ENCODE measurements at regions not wholly inside any gene's neighbourhood (a gene's known extent, or its start where the extent isn't known, plus 50 kb on each side); places are given as distances from the start of the nearest gene placed in this dataset.
"Not testable (repeated sequence)": the region's sequence is repeated elsewhere in the genome, so short reads cannot be mapped to it uniquely, and the experiment has no call there.

GRCh38 chr3:17840651-17841050 is 98.2 kb upstream of the TBC1D5 start:
- no peak for DNase-seq (ENCODE audit: low read depth in 2 of 2)

DNA sequence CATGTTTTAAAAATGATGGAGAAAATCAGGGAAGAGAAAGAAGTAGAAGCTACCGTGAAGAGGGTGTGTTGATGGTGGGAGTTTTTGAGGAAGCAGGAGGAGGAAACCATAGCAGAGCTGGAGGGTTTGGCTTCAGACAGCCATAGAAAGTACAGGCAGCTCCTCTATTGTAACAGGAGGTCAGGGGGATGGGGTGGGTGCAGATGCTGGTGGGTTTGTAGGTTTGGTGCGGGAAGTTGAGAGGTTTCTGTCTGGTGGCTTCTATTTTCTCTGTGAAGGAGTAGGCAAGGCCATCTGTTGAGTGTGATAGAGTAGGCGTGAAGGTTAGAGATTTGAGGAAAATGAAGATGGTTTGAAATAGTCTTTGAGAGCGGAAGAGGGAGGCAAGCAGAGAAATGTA is 97.7 kb upstream of the TBC1D5 start:
- no peak for DNase-seq (ENCODE audit: low read depth in 2 of 2)

GRCh38 chr3:17836919-17837318 is 94.5 kb upstream of the TBC1D5 start:
- no peak for DNase-seq (ENCODE audit: low read depth in 2 of 2)

GRCh38 chr3:17836092-17836491 is 93.7 kb upstream of the TBC1D5 start:
- no peak for DNase-seq (ENCODE audit: low read depth in 2 of 2)

GRCh38 chr3:17833786-17834559 is 91.5 kb upstream of the TBC1D5 start:
- no peak for DNase-seq (ENCODE audit: low read depth in 2 of 2)

GRCh38 chr3:17832016-17832415 is 89.6 kb upstream of the TBC1D5 start:
- no peak for DNase-seq (ENCODE audit: low read depth in 2 of 2)

DNA sequence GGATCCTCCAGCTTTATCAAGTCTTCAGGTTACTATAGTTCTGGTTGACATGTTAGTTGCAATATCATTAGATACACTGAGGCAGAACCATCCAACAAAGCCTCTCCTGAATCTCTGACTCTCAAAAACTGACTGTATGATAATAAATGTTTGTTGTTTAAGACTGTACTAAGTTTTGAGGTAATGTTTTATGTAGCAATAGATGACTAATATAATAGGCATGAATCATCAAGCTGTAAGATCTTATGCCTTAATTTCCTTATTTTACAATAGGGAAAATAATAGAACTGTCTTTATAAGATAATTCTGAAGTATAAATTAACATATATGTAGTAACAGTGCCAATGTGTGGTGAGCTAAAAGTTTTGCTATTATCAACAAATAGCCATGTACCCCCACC is 88.9 kb upstream of the TBC1D5 start:
- DNase-seq (ENCODE audit: low read depth in 2 of 2), result no peak

GRCh38 chr3:17830788-17831187 is 88.4 kb upstream of the TBC1D5 start:
- no peak for DNase-seq (ENCODE audit: low read depth in 2 of 2)

DNA sequence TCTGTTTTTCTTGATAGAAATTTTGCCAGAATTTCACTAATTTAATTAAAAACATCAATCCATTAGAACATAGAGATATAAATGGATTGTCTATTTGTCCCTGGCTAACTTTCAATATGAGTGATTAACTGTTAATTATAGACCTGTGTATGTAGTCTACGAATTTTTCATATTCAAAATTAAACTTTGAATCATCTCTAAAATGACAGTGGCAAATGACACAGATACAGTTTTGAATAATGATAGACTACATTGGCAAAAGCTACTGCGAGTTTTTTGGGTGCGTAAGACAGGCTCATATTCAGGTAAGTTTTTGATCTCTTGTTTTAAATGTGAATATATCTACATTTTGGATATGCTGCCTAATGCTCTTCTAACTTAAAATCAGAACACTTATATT is 86.0 kb upstream of the TBC1D5 start:
- no peak for DNase-seq (ENCODE audit: low read depth in 2 of 2)

DNA sequence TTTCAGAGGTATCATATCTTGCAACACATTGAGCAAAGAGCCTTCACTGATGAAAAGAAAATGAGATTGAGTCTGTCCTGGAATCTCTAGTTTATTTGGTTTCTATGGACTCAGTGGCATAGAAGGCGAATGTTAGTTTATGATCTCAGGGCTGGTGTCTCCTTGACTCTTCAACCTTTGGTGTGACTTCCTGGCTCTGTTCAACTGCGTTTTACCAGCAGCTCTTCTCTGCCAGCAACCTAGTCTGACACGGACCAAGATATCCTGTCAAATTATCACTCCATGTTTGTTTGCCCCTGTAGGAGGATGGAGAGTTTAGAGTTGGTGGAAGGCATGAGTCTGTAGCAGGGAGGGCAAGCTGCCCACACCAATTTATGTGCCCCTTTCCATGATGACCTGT is 82.9 kb upstream of the TBC1D5 start:
- DNase-seq (ENCODE audit: low read depth in 2 of 2), result no peak

DNA sequence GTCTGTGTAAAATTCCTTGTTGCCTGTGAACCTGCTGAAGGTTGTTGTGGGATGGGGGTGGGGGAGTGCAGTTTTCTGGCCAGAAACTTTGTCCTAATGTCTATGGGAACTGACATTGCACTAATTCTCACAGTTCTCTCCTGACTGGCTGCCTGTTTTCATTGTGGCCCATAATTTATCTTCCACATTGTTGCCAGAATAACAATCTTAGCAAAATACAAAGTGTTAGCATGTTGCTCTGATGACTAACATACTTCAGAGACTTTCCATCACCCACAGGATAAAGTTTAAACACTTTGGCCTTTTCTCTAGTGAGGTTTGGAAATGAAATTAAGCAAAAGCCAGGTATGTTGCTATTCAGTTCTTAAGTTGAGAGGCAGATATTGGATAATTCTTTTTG is 81.4 kb upstream of the TBC1D5 start:
- no peak for DNase-seq (ENCODE audit: low read depth in 2 of 2)

- DNase-seq (ENCODE audit: low read depth in 2 of 2), result no peak
These were observed 80.6 kb upstream of the TBC1D5 start for GRCh38 chr3:17823036-17823435.

DNA sequence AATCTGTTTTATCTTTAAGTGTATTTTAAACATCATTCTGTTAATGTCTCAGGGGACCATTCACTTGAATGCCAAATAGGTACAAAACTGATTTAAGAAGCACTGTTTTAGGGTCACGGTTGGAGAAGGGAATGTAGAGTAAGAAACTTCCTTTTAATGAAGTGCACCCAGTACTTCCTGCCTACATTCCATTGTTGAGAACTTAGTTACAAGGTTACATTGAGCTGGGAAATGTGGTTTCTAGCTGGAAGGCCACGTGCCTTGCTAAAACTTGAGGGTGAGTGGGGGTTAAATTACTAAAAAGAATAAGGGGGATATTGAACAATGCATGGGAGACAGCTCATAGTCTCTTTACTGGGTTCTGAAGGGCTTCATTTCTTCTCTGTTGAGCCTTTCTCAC is 78.3 kb upstream of the TBC1D5 start:
- no peak for DNase-seq (ENCODE audit: low read depth in 2 of 2)

- no peak for DNase-seq (ENCODE audit: low read depth in 2 of 2)
These were observed 77.8 kb upstream of the TBC1D5 start for GRCh38 chr3:17820275-17820674.

DNA sequence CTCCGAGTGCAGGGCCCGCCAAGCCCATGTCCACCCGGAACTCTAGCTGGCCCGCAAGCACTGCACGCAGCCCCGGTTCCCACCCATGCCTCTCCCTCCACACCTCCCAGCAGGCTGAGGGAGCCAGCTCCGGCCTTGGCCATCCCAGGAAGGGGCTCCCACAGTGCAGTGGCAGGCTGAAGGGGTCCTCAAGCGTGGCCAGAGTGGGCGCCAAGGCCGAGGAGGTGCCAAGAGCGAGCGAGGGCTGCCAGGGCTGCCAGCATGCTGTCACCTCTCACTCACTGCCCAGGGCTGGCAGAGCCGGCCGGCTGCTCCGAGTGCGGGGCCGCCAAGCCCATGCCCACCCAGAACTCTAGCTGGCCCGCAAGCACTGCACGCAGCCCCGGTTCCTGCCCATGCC is 75.5 kb upstream of the TBC1D5 start:
- DNase-seq (ENCODE audit: low read depth in 2 of 2), result not testable (repeated sequence)

GRCh38 chr3:17817545-17817944 is 75.1 kb upstream of the TBC1D5 start:
- no peak for DNase-seq (ENCODE audit: low read depth in 2 of 2)

DNA sequence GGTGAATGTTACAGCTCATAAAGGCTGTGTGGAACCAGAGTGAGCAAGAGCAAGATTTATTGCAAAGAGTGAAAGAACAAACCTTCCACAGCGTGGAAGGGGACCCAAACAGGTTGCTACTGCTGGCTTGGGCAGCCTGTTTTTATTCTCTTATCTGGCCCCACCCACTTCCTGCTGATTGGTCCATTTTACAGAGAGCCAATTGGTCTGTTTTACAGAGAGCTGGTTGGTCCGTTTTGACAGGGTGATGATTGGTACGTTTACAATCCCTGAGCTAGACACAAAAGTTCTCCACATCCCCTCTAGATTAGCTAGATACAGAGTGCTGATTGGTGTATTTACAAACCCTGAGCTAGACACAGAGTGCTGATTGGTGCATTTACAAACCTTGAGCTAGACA is 74.4 kb upstream of the TBC1D5 start:
- DNase-seq (ENCODE audit: low read depth in 2 of 2), result not testable (repeated sequence)

GRCh38 chr3:17812328-17812727 is 69.9 kb upstream of the TBC1D5 start:
- not testable (repeated sequence) for DNase-seq (ENCODE audit: low read depth in 2 of 2)

GRCh38 chr3:17811646-17812045 is 69.2 kb upstream of the TBC1D5 start:
- DNase-seq (ENCODE audit: low read depth in 2 of 2), result no peak

DNA sequence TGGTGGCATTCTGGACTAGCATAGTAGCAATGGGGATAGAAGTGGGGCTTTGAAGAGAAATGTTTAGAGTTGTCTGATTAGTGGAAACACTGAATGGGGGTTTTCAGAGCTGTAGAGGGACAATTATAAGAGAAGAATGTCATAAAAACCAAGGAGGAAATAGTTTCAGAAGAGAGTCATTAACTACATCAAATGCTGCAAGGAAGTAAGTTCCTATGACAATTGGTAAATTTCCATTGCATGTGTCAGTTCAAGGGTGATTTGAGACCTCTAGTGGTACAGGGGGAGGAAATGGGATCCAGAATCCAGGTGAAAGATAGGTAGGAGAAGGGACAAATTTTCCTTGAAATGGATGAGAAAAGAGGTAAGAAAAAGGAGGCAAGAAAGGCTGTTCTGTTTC is 68.3 kb upstream of the TBC1D5 start:
- DNase-seq (ENCODE audit: low read depth in 2 of 2), result no peak

DNA sequence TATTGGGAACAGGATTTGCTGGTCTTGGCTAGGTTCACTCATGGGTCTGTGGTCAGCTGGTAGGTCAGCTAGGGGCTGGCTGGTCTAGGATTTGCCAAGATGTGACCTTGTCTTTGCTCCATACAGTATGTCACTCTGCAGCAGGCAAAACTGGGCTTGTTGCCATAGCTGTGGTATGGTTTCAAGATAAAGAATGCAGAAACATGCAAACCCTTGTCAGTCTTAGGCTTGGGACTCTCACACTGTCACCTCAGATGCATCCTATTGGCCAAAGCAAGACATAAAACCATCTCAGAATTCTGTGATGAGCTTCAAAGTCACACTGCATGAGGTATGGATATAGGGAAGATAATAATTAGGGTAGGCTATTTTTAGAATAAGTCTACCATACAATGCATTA is 66.6 kb upstream of the TBC1D5 start:
- no peak for DNase-seq (ENCODE audit: low read depth in 2 of 2)

- no peak for DNase-seq (ENCODE audit: low read depth in 2 of 2)
These were observed 64.4 kb upstream of the TBC1D5 start for GRCh38 chr3:17806876-17807275.

DNA sequence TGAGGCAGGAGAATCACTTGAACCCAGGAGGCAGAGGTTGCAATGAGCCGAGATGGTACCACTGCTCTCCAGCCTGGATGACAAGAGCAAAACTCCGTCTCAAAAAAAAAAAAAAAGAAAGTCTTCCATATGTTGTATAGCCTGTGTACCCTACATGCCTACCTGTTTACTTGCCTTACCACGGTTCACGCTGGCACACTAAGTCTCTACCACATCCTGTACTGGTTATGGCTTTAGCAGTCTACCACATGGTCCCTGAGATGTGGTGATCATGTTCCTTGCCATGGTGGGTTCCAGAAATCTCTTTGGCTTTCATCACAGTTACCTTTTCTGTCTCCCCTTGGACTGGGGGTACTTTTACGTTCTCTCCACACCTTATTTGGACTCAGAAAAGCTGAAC is 63.8 kb upstream of the TBC1D5 start:
- DNase-seq (ENCODE audit: low read depth in 2 of 2), result no peak

GRCh38 chr3:17805461-17805940 is 63.1 kb upstream of the TBC1D5 start:
- DNase-seq (ENCODE audit: low read depth in 2 of 2), result no peak
